ENCODE measurements at regions not wholly inside any gene's neighbourhood (a gene's known extent, or its start where the extent isn't known, plus 50 kb on each side); places are given as distances from the start of the nearest gene placed in this dataset.

DNA sequence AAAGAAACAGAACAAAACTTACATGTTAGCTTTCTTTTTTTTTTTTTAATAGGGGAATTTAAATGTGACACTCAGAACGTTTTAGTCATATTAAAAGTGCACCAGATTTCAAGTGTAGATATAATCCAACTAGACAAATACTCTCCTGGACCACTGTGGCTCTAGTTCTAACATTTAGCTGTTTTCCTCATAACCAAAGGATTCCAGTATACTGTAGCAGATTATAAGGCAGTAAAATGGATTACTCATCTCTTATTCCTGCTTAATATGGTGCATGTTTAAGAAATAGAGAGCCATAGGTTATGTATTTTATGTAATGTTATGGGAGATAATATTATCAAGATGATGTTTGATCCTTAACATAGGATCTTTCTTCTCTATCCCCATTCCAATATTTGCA lies 1339.5 kb upstream of the AGA start:
- H3K4me1 Mint-ChIP-seq (ENCODE audit: unreplicated experiment), result no peaks in the 10 kb centered on the region
- TF ChIP-seq, protein P1, sequence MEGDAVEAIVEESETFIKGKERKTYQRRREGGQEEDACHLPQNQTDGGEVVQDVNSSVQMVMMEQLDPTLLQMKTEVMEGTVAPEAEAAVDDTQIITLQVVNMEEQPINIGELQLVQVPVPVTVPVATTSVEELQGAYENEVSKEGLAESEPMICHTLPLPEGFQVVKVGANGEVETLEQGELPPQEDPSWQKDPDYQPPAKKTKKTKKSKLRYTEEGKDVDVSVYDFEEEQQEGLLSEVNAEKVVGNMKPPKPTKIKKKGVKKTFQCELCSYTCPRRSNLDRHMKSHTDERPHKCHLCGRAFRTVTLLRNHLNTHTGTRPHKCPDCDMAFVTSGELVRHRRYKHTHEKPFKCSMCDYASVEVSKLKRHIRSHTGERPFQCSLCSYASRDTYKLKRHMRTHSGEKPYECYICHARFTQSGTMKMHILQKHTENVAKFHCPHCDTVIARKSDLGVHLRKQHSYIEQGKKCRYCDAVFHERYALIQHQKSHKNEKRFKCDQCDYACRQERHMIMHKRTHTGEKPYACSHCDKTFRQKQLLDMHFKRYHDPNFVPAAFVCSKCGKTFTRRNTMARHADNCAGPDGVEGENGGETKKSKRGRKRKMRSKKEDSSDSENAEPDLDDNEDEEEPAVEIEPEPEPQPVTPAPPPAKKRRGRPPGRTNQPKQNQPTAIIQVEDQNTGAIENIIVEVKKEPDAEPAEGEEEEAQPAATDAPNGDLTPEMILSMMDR (IDR thresholded peaks at IDR 0.05), result no peak
- H3K27ac Mint-ChIP-seq (ENCODE audit: unreplicated experiment), result no peak overlapping the region
- H3K36me3 Mint-ChIP-seq (ENCODE audit: unreplicated experiment), result no peaks in the 10 kb centered on the region
- H3K4me3 Mint-ChIP-seq (ENCODE audit: unreplicated experiment), result no peak overlapping the region
- no peaks in the 10 kb centered on the region for H3K9me3 Mint-ChIP-seq (ENCODE audit: unreplicated experiment)
- H3K27me3 Mint-ChIP-seq (ENCODE audit: unreplicated experiment), result no peaks in the 10 kb centered on the region
- DNase-seq (ENCODE audit: extremely low spot score, unreplicated experiment), result no peak

DNA sequence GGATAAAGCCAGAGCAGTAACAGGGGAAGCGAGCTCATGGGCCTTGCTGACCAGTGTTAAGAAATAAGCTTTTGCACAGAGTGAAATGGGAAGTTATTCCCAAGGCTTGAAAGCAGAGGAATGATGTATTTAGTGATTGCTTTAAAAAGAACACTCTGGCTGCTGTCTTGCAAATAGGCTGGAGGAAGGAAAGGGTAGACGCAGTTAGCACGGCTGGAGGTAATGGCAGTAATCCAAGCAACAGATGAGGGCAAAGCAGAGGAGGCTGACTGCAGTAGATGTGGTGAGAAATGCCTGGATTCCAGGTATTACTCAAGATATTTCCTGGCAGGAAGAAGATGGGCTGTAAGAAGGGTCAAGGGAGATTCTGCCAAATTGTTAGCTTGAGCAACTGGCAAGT lies 1342.3 kb upstream of the AGA start:
- no peak overlapping the region for H3K27ac Mint-ChIP-seq (ENCODE audit: unreplicated experiment)
- no peaks in the 10 kb centered on the region for H3K36me3 Mint-ChIP-seq (ENCODE audit: unreplicated experiment)
- no peaks in the 10 kb centered on the region for H3K4me1 Mint-ChIP-seq (ENCODE audit: unreplicated experiment)
- no peak overlapping the region for H3K4me3 Mint-ChIP-seq (ENCODE audit: unreplicated experiment)
- DNase-seq (ENCODE audit: extremely low spot score, unreplicated experiment), result no peak
- H3K27me3 Mint-ChIP-seq (ENCODE audit: unreplicated experiment), result no peaks in the 10 kb centered on the region
- H3K9me3 Mint-ChIP-seq (ENCODE audit: unreplicated experiment), result no peaks in the 10 kb centered on the region
- TF ChIP-seq, protein P1 (IDR thresholded peaks at IDR 0.05), result no peak

DNA sequence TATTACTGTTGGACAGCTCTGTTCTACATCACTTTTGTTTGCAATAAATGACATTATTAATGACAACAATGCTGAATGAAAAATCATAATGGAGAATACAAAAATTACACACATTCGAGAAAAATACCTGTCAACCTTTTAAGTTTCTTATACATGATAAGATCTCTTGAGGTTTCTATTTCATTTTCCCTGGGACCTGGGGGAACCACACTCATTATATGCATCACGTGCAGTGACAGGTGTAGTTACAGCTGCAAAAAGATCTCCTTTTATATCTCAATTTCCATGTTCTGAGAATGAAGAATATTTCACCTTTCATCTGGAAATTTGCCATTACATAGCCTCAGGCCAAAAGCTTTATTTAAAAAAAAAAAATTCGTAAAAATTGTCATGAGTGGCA lies 1347.0 kb upstream of the AGA start:
- no peaks in the 10 kb centered on the region for H3K27me3 Mint-ChIP-seq (ENCODE audit: unreplicated experiment)
- no peak overlapping the region for H3K27ac Mint-ChIP-seq (ENCODE audit: unreplicated experiment)
- no peaks in the 10 kb centered on the region for H3K36me3 Mint-ChIP-seq (ENCODE audit: unreplicated experiment)
- DNase-seq (ENCODE audit: extremely low spot score, unreplicated experiment), result no peak
- H3K9me3 Mint-ChIP-seq (ENCODE audit: unreplicated experiment), result peaks cover 3% of the 10 kb centered on the region
- no peak overlapping the region for H3K4me3 Mint-ChIP-seq (ENCODE audit: unreplicated experiment)
- TF ChIP-seq, protein P1 (IDR thresholded peaks at IDR 0.05), result no peak
- H3K4me1 Mint-ChIP-seq (ENCODE audit: unreplicated experiment), result no peaks in the 10 kb centered on the region

DNA sequence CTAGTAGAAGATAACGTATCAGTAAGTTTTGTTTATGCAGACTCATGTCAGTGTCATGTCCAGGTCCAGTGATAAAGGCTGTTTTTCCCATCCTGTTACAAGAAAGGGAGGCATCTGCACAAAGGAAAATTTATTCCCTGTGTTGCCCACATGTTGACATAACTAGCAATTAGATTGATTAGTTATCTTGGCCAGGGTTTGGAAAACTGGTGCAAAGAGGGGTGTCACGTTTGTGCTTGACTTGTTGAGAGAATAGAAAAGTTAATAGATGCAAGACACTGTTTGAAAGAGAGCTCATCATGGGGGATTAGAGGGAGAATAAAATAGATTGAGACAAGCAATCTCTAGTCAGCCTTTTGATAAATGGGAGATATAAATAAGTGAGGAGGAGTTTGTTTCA lies 1357.0 kb upstream of the AGA start:
- Mint-ChIP-seq H3K36me3 (ENCODE audit: unreplicated experiment) (no peaks in the 10 kb centered on the region), H3K4me1 (ENCODE audit: unreplicated experiment) (no peaks in the 10 kb centered on the region), H3K27ac (ENCODE audit: unreplicated experiment) (no peak overlapping the region), H3K27me3 (ENCODE audit: unreplicated experiment) (no peaks in the 10 kb centered on the region), H3K9me3 (ENCODE audit: unreplicated experiment) (no peaks in the 10 kb centered on the region), H3K4me3 (ENCODE audit: unreplicated experiment) (no peak overlapping the region)
- DNase-seq (ENCODE audit: extremely low spot score, unreplicated experiment), result no peak
- TF ChIP-seq, protein P1 (IDR thresholded peaks at IDR 0.05), result no peak

DNA sequence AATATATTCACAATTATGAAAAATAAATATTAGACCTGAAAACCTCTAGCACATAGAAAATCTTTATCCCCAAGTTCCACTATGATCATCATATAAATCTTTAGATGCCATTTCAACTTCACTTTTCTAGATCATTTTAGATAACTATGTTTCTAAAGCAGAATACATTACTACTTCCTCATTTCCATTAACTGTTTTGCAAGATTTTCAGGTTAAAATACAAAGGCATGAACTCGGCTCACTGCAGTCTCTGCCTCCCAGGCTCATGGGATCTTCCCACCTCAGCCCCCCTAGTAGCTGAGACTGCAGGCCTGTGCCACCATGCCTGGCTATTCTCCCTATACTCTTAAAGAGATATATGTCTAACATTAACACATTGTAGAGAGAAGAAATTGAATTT lies 1365.9 kb upstream of the AGA start:
- Mint-ChIP-seq H3K4me1 (ENCODE audit: unreplicated experiment) (no peaks in the 10 kb centered on the region), H3K9me3 (ENCODE audit: unreplicated experiment) (no peaks in the 10 kb centered on the region), H3K27me3 (ENCODE audit: unreplicated experiment) (no peaks in the 10 kb centered on the region), H3K36me3 (ENCODE audit: unreplicated experiment) (no peaks in the 10 kb centered on the region), H3K4me3 (ENCODE audit: unreplicated experiment) (no peak overlapping the region), H3K27ac (ENCODE audit: unreplicated experiment) (no peak overlapping the region)
- no peak for DNase-seq (ENCODE audit: extremely low spot score, unreplicated experiment)
- TF ChIP-seq, protein P1 (IDR thresholded peaks at IDR 0.05), result no peak

Measured in osteocyte (in vitro differentiated cells).